ENCODE measurements at regions not wholly inside any gene's neighbourhood (a gene's known extent, or its start where the extent isn't known, plus 50 kb on each side); places are given as distances from the start of the nearest gene placed in this dataset.

DNA sequence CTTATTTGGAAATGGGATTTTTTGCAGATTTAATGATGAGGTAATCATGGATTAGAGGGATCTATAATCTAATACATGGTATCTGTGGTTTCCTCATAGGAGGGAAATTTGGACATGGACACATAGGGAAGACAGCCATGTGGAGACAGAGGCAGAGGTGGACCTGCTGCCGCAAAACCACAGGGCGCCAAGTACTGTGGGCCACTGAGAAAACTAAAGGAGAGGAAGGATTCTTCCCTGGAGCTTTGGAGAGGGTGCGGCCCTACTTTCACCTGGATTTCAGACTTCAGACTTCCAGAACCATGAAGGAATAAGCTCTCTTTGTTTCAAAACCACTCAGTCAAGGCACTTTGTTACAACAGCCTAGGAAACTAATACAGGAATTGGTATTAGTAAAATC is 149.4 kb upstream of the AKR1E2 start (continued):
- TF ChIP-seq PRDM10 (IDR thresholded peaks at IDR 0.05; ENCODE audit: partially characterized antibody) (no peak), POLR3A (IDR thresholded peaks at IDR 0.05; ENCODE audit: borderline replicate concordance, extremely low read depth, insufficient read depth, insufficient read length) (no peak)

DNA sequence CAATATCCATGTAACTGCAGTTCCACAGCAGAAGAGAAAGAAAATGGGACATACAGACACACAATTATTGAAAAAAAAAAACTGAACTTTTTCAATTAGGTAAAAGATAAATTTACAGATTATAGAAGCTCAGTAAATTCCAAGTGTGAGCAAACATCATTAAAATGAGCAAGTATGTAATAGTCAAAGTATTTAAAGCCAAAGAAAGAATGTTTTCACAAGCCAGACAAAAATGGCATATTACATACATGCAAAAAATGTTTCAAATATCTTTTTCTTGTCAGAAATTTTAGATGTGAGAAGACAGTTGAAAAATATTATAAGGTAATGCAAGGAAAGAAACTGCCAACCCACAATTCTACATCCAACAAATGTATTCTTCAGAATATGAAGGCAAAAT is 150.2 kb upstream of the AKR1E2 start:
- BruUV-seq (replicated peaks): no TSS peak
- Histone ChIP-seq H3K4me2 (ENCODE audit: insufficient read depth, low read length) (no peak overlapping the region), H3K36me3 (ENCODE audit: control insufficient read depth, insufficient read depth, low read length) (no peaks in the 10 kb centered on the region), H3K4me3 (no peak overlapping the region), H2AFZ (ENCODE audit: low read depth, low read length) (no peak overlapping the region), H3K9me1 (ENCODE audit: control insufficient read depth, insufficient read depth, low read length) (no peaks in the 10 kb centered on the region), H3K4me1 (replicated peaks in 1 of 2; ENCODE audit: control insufficient read depth in 2 of 2, insufficient read depth in 2 of 2, low read length in 2 of 2) (no peaks in the 10 kb centered on the region), H3K27ac (ENCODE audit: extremely low read depth, low read depth, low read length) (no peak overlapping the region), H3K79me2 (ENCODE audit: control insufficient read depth, insufficient read depth, low read length) (no peaks in the 10 kb centered on the region), H3K9me3 (replicated peaks; ENCODE audit: control insufficient read depth, insufficient read depth, low read depth, low read length) (no peaks in the 10 kb centered on the region), H3K9ac (ENCODE audit: insufficient read depth in 1 of 2, low read depth in 2 of 2, low read length in 2 of 2) (no peak overlapping the region), H3K27me3 (ENCODE audit: control insufficient read depth in 2 of 2, insufficient read depth in 2 of 2, low read length in 2 of 2) (peaks cover 2 to 4% of the 10 kb centered on the region in 2 experiments; a peak in 3 of 5 replicates), H4K20me1 (replicated peaks; ENCODE audit: control insufficient read depth, insufficient read depth, low read length) (no peaks in the 10 kb centered on the region)
- ATAC-seq (no peak), DNase-seq (ENCODE audit: extremely low read depth in 1 of 4, low spot score in 3 of 4) (no peak), FAIRE-seq (no peak)
- intact Hi-C loops (cut with micrococcal nuclease): no loop called here
- ChIA-PET POLR2A (no interaction called here), CTCF (ENCODE audit: low intra/inter-chr PET ratio) (no interaction called here)
- in situ Hi-C loops (cut with MboI): no loop called here
- TF ChIP-seq XRCC5 (IDR thresholded peaks at IDR 0.05; ENCODE audit: low read depth, low read length): no peak
- no peak for TF ChIP-seq POLR2AphosphoS2 (IDR thresholded peaks at IDR 0.05; ENCODE audit: low read length)
- TF ChIP-seq FIP1L1 (IDR thresholded peaks at IDR 0.05; ENCODE audit: low read depth, low read length, poor library complexity, severe bottlenecking): no peak
- TF ChIP-seq E2F6 (IDR thresholded peaks at IDR 0.05; ENCODE audit: borderline replicate concordance in 1 of 2, extremely low read depth in 1 of 2, insufficient read depth in 1 of 2, insufficient read length in 1 of 2, low read depth in 1 of 2, low read length in 1 of 2, poor library complexity in 1 of 2, severe bottlenecking in 1 of 2): no peak
- TF ChIP-seq, protein P1, sequence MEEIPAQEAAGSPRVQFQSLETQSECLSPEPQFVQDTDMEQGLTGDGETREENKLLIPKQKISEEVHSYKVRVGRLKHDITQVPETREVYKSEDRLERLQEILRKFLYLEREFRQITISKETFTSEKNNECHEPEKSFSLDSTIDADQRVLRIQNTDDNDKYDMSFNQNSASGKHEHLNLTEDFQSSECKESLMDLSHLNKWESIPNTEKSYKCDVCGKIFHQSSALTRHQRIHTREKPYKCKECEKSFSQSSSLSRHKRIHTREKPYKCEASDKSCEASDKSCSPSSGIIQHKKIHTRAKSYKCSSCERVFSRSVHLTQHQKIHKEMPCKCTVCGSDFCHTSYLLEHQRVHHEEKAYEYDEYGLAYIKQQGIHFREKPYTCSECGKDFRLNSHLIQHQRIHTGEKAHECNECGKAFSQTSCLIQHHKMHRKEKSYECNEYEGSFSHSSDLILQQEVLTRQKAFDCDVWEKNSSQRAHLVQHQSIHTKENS (CRISPR knock-in tag; IDR thresholded peaks at IDR 0.05): no peak
- TF ChIP-seq, protein P2, sequence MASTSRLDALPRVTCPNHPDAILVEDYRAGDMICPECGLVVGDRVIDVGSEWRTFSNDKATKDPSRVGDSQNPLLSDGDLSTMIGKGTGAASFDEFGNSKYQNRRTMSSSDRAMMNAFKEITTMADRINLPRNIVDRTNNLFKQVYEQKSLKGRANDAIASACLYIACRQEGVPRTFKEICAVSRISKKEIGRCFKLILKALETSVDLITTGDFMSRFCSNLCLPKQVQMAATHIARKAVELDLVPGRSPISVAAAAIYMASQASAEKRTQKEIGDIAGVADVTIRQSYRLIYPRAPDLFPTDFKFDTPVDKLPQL (IDR thresholded peaks at IDR 0.05; ENCODE audit: extremely low read depth, insufficient read length): no peak
- no peak for TF ChIP-seq TSC22D4 (tag; IDR thresholded peaks at IDR 0.05)
- no peak for TF ChIP-seq MAFF (IDR thresholded peaks at IDR 0.05; ENCODE audit: low read length)
- TF ChIP-seq ZBTB26 (CRISPR knock-in tag; IDR thresholded peaks at IDR 0.05): no peak

Data from K562 (cell line).